ENCODE measurements at regions not wholly inside any gene's neighbourhood (a gene's known extent, or its start where the extent isn't known, plus 50 kb on each side); places are given as distances from the start of the nearest gene placed in this dataset.

- TF ChIP-seq POLR2AphosphoS5 (IDR thresholded peaks at IDR 0.05; ENCODE audit: low read depth, low read length) (no peak), SPI1 (IDR thresholded peaks at IDR 0.05; ENCODE audit: low read depth, low read length) (no peak)
These were observed 483.9 kb upstream of the NRP1 start for GRCh38 chr10:33818343-33818742.

Measured in GM12891 (cell line).